ENCODE measurements at regions not wholly inside any gene's neighbourhood (a gene's known extent, or its start where the extent isn't known, plus 50 kb on each side); places are given as distances from the start of the nearest gene placed in this dataset.
"Not testable (repeated sequence)": the region's sequence is repeated elsewhere in the genome, so short reads cannot be mapped to it uniquely, and the experiment has no call there.

GRCh38 chr14:105669646-105670045 is 143.3 kb downstream of the TMEM121 start:
- H3K9ac ChIP-seq (replicated peaks; ENCODE audit: extremely low read depth, insufficient read depth, low read length); POLR2A ChIA-PET; H2AFZ ChIP-seq (ENCODE audit: low read depth, low read length); H3K4me3 ChIP-seq (replicated peaks in 1 of 3; ENCODE audit: insufficient read depth in 1 of 3, low read depth in 1 of 3, low read length in 3 of 3); H3K9me1 ChIP-seq (replicated peaks; ENCODE audit: control insufficient read depth, extremely low read depth, insufficient read depth, low read length); DNase-seq (ENCODE audit: low read depth, low spot score); H3K79me2 ChIP-seq (ENCODE audit: control insufficient read depth, insufficient read depth, low read length); H3K27me3 ChIP-seq (ENCODE audit: control insufficient read depth in 2 of 2, insufficient read depth in 2 of 2, low read length in 2 of 2); CTCF ChIA-PET; dilution Hi-C loops (cut with MboI; ENCODE audit: extremely low pct_ligation_motif_present, low sequenced_read_pairs); H4K20me1 ChIP-seq (replicated peaks; ENCODE audit: control insufficient read depth, extremely low read depth, insufficient read depth, low read length); BruUV-seq (replicated peaks); H3K4me1 ChIP-seq (ENCODE audit: control insufficient read depth, extremely low read depth, insufficient read depth, low read length); H3K27ac ChIP-seq (ENCODE audit: insufficient read depth, low read depth, low read length); H3K36me3 ChIP-seq (ENCODE audit: control insufficient read depth in 2 of 2, extremely low read depth in 1 of 2, insufficient read depth in 2 of 2, low read length in 2 of 2); H3K4me2 ChIP-seq (ENCODE audit: insufficient read depth, low read length); FAIRE-seq; intact Hi-C loops (cut with micrococcal nuclease); H3K9me3 ChIP-seq (replicated peaks; ENCODE audit: control insufficient read depth, insufficient read depth, low read length): not testable (repeated sequence)

- H2AFZ ChIP-seq (ENCODE audit: low read depth, low read length); dilution Hi-C loops (cut with MboI; ENCODE audit: extremely low pct_ligation_motif_present, low sequenced_read_pairs); H3K9me3 ChIP-seq (replicated peaks; ENCODE audit: control insufficient read depth, insufficient read depth, low read length); H3K9ac ChIP-seq (replicated peaks; ENCODE audit: extremely low read depth, insufficient read depth, low read length); DNase-seq (ENCODE audit: low read depth, low spot score); FAIRE-seq; H4K20me1 ChIP-seq (replicated peaks; ENCODE audit: control insufficient read depth, extremely low read depth, insufficient read depth, low read length); POLR2A ChIA-PET; H3K9me1 ChIP-seq (replicated peaks; ENCODE audit: control insufficient read depth, extremely low read depth, insufficient read depth, low read length); H3K27me3 ChIP-seq (ENCODE audit: control insufficient read depth in 2 of 2, insufficient read depth in 2 of 2, low read length in 2 of 2); H3K27ac ChIP-seq (ENCODE audit: insufficient read depth, low read depth, low read length); H3K79me2 ChIP-seq (ENCODE audit: control insufficient read depth, insufficient read depth, low read length); CTCF ChIA-PET; H3K4me1 ChIP-seq (ENCODE audit: control insufficient read depth, extremely low read depth, insufficient read depth, low read length); intact Hi-C loops (cut with micrococcal nuclease); H3K4me2 ChIP-seq (ENCODE audit: insufficient read depth, low read length); BruUV-seq (replicated peaks); H3K36me3 ChIP-seq (ENCODE audit: control insufficient read depth in 2 of 2, extremely low read depth in 1 of 2, insufficient read depth in 2 of 2, low read length in 2 of 2); H3K4me3 ChIP-seq (replicated peaks in 1 of 3; ENCODE audit: insufficient read depth in 1 of 3, low read depth in 1 of 3, low read length in 3 of 3): not testable (repeated sequence)
Measured at GRCh38 chr14:105672450-105673200, 146.2 kb downstream of the TMEM121 start.

- DNase-seq (ENCODE audit: low read depth, low spot score); FAIRE-seq; H3K4me1 ChIP-seq (ENCODE audit: control insufficient read depth, extremely low read depth, insufficient read depth, low read length); H3K4me3 ChIP-seq (replicated peaks in 1 of 3; ENCODE audit: insufficient read depth in 1 of 3, low read depth in 1 of 3, low read length in 3 of 3); H3K9ac ChIP-seq (replicated peaks; ENCODE audit: extremely low read depth, insufficient read depth, low read length); H3K27me3 ChIP-seq (ENCODE audit: control insufficient read depth in 2 of 2, insufficient read depth in 2 of 2, low read length in 2 of 2); H4K20me1 ChIP-seq (replicated peaks; ENCODE audit: control insufficient read depth, extremely low read depth, insufficient read depth, low read length); H3K79me2 ChIP-seq (ENCODE audit: control insufficient read depth, insufficient read depth, low read length); BruUV-seq (replicated peaks); intact Hi-C loops (cut with micrococcal nuclease); CTCF ChIA-PET; POLR2A ChIA-PET; H2AFZ ChIP-seq (ENCODE audit: low read depth, low read length); H3K27ac ChIP-seq (ENCODE audit: insufficient read depth, low read depth, low read length); H3K4me2 ChIP-seq (ENCODE audit: insufficient read depth, low read length); H3K36me3 ChIP-seq (ENCODE audit: control insufficient read depth in 2 of 2, extremely low read depth in 1 of 2, insufficient read depth in 2 of 2, low read length in 2 of 2); H3K9me3 ChIP-seq (replicated peaks; ENCODE audit: control insufficient read depth, insufficient read depth, low read length); dilution Hi-C loops (cut with MboI; ENCODE audit: extremely low pct_ligation_motif_present, low sequenced_read_pairs); H3K9me1 ChIP-seq (replicated peaks; ENCODE audit: control insufficient read depth, extremely low read depth, insufficient read depth, low read length): not testable (repeated sequence)
Measured at GRCh38 chr14:105675433-105675832, 149.1 kb downstream of the TMEM121 start.

- dilution Hi-C loops (cut with MboI; ENCODE audit: extremely low pct_ligation_motif_present, low sequenced_read_pairs); H4K20me1 ChIP-seq (replicated peaks; ENCODE audit: control insufficient read depth, extremely low read depth, insufficient read depth, low read length); H2AFZ ChIP-seq (ENCODE audit: low read depth, low read length); CTCF ChIA-PET; H3K27ac ChIP-seq (ENCODE audit: insufficient read depth, low read depth, low read length); H3K9me3 ChIP-seq (replicated peaks; ENCODE audit: control insufficient read depth, insufficient read depth, low read length); DNase-seq (ENCODE audit: low read depth, low spot score); intact Hi-C loops (cut with micrococcal nuclease); H3K9me1 ChIP-seq (replicated peaks; ENCODE audit: control insufficient read depth, extremely low read depth, insufficient read depth, low read length); H3K36me3 ChIP-seq (ENCODE audit: control insufficient read depth in 2 of 2, extremely low read depth in 1 of 2, insufficient read depth in 2 of 2, low read length in 2 of 2); H3K4me3 ChIP-seq (replicated peaks in 1 of 3; ENCODE audit: insufficient read depth in 1 of 3, low read depth in 1 of 3, low read length in 3 of 3); H3K27me3 ChIP-seq (ENCODE audit: control insufficient read depth in 2 of 2, insufficient read depth in 2 of 2, low read length in 2 of 2); H3K4me2 ChIP-seq (ENCODE audit: insufficient read depth, low read length); H3K4me1 ChIP-seq (ENCODE audit: control insufficient read depth, extremely low read depth, insufficient read depth, low read length); H3K79me2 ChIP-seq (ENCODE audit: control insufficient read depth, insufficient read depth, low read length); POLR2A ChIA-PET; H3K9ac ChIP-seq (replicated peaks; ENCODE audit: extremely low read depth, insufficient read depth, low read length); BruUV-seq (replicated peaks); FAIRE-seq: not testable (repeated sequence)
Measured at GRCh38 chr14:105675905-105676670, 149.7 kb downstream of the TMEM121 start.

All from endothelial cell of umbilical vein (primary cell).